GM19238 (cell line): ENCODE measurements at regions not wholly inside any gene's neighbourhood (a gene's known extent, or its start where the extent isn't known, plus 50 kb on each side); places are given as distances from the start of the nearest gene placed in this dataset.
"Not testable (repeated sequence)": the region's sequence is repeated elsewhere in the genome, so short reads cannot be mapped to it uniquely, and the experiment has no call there.

ENCODE experiments used
- DNase-seq: peaks from one replicate; pipeline ENCODE4 v3.0.0; 2011; ENCODE audit warnings: low spot score; ENCODE audit not compliant: insufficient read length

DNA sequence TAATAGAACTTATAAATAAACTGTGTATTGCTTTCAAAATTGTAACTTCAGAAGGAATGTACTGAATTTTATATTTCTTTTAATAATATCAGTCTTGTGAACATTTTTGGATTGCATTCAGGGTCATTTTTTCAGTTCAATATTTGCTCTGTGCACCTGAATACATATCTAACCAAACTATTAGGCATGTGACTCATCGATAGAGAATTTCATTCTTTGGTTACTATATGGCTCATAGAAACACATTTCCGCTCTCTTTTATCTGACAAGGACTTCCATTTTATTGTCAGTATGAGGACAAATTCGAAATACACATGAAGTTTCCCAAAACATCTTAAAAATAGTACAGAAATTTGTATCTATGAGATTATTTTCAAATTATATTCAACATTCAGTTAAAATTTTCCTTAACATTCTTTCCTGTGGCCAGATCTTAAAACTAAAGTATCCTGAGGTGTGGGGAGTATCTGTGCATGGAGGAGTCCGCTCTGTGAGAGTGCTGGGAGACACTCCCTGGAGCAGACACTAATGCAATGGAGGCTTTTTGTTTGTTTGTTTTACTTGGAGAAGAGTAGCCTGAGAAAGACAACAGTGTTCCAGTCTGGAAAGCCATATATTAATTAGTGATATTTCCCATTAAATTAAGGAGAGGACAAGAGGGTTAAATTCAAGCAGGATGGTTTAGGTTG, 483.6 kb downstream of the PCDH20 start:
- no peak for DNase-seq

- no peak for DNase-seq
Observed at GRCh38 chr13:60925686-60926085, 490.0 kb downstream of the PCDH20 start.

- DNase-seq: no peak
Observed at GRCh38 chr13:60924856-60925255, 490.8 kb downstream of the PCDH20 start.

DNA sequence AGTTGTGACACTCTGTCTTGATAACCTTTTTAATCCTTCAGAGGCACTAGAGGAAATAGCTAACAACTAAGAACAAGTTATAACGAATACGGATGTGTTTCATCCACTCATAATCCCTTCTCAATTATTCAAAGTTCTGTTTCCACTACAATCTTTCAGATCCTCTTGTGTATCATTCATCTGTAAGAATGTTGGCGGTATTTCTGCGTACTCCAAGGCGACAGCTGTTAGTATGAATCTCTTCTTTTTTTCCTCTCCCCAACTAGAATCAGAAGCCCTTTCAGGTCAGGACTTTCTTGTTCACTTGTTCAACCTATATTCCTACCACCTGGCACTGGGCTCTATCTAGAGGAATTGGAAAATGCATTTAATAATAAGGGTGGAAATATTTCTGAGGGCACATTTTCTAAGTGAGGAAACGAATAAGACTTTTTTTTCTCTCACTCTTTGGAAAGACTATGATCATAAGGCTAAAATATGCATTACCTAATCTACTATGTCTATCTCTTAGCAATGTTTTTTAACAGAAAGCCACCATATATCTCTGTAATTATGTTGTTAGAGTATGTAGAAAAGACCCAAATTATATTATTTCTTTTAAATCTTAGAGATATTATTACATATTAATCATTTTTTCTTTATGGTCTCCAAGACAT, 492.9 kb downstream of the PCDH20 start:
- DNase-seq: no peak

DNA sequence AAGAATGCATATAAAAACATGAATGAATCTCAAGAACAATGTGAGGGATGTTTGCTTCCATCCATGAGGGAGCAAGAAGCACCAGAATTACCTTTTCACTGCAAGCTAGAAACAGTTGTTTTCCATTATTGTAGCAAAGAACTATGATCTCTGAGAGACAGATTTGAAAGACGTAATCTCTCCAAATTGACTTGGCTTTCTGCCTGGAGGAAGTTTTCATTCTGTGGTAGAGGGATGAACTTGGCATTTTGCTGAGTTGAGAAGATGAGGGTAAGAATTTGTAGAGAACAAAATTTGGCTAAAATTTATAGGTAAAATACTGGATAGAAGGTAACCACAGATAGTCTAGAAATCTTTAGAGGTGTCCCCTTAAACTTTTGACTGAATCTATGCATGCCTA, 496.8 kb downstream of the TDRD3 start:
- no peak for DNase-seq

- DNase-seq: no peak
Observed at GRCh38 chr13:60887711-60888110, 490.7 kb downstream of the TDRD3 start.

- DNase-seq: no peak
Observed at GRCh38 chr13:60881507-60881906, 484.5 kb downstream of the TDRD3 start.

DNA sequence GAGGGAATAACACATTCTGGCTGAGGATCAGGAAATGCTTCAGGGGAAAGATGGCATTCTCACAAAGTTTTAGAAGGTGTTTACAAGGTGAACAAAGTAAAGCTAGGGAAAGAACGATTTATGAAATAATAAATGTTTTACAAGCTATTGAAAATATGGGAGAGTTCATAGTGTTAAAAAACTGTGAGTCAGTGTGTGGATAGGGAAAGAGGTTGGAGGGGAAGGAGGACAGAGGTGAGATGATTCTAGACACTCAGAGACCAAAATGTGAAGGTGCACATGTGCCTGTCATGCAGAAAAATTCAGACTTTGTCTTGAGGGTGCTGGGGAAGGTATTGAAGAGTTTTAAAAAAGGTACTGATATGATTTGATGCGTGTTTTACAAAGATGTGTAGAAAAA, 476.1 kb downstream of the TDRD3 start:
- DNase-seq: no peak

GRCh38 chr13:60869941-60870613, 473.1 kb downstream of the TDRD3 start:
- no peak for DNase-seq

DNA sequence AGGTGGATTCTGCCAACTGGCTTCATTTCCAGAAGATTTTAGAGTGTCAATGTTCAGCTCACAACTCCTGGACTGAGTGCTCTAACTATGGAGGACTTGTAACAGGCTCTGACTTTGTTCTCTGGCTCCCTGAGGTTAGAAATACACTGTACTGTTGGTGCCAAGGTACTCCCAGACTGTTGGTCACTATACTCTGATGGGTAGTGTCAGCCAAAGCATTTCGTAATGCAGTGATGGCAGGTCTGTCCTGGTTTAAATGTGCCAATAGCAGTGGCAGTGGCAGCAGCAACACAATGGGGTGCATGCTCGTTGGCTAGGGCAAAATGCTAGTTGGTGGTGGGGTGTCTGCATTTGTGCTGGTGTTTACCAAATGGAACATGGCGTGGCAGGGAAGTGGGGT, 472.2 kb downstream of the TDRD3 start:
- DNase-seq: no peak

DNA sequence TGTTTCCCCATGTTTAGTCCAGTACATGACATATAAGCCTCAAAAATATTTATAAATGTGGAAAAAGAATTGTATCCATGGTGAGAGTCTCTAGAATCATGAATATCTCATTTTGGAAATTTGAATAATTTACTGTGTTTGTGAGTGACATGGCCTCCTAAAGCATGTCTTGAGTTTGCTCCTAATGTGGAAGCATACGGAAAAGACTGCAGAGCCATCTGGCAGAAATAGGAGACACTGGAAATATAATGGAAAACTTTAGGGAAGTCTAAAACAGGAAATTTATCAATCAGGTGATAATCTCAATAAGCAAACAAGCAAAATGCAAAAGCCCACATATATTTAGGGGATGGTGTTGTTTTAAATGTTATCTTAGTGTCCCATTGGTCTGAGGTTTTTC, 465.0 kb downstream of the TDRD3 start:
- DNase-seq: no peak

DNA sequence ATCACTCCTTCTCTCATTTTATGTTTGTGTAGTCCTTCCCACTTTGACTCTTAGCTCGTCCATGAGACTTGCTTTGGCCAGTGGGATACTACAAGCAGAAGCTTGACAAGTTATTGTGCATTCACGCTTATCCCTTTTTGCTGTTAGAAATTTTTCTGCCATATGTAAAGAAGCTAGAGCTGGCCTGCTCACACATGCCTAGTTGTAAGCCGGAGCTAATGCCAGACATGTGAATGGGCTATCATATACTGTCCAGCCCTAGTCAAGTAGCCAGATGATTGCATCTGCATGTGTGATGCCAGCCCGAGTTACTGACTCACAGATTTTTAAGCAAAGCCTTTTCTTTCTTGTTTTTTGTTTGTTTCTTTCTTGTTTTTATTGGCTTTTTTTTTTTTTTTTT, 460.7 kb downstream of the TDRD3 start:
- DNase-seq: no peak

DNA sequence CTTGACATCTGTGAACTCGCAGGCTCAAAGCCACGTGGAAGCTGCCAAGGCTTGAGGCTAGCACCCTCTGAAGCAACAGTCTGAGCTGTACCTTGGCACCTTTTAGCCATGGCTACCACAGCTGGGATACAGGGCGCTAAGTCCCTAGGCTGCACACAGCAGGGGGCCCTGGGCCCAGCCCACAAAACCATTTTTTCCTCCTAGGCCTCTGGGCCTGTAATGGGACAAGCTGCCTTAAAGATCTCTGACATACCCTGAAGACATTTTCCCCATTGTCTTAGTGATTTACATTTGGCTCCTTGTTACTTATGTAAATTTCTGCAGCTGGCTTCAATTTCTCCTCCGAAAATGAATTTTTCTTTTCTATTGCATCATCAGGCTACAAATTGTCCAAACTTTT, 455.9 kb downstream of the TDRD3 start:
- no peak for DNase-seq

- DNase-seq: no peak
Observed at GRCh38 chr13:60851378-60851777, 454.4 kb downstream of the TDRD3 start.

DNA sequence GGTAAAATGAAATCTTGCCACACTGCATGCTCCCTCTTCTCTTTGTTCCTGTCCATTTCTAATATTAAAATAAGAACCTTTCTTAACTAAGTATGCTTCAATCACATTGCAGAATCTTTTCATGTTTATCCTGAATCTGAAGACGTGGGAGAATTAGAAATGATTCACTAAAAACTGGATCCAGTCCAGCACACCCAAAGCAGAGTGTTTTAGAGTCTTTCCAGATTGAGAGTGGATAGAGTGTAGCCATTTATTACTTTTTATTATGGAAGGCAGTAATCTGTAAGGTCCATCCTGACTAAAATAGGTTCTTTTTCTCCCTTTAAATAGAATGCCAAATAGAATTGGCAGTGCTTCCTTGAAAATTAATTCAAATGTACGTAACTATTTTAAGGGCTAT, 453.5 kb downstream of the TDRD3 start:
- no peak for DNase-seq

DNA sequence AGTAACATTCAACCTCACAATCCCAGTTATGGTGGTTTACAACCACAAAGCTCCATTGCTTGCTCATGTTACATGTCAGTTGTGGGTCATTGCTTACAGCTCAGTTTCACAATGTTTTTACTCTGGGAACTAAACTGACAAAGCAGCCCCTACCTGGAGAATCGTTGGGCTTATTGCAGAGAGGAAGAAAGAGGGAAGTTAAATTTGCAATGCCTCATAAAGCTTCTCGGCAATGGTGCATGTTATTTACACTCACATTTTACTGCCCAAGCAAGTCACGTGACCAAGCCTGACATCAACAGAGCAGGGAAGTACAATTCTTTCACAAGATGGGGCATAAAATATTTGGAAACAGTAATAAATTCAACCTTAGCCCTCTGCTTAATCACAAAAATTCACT, 441.6 kb downstream of the TDRD3 start:
- DNase-seq: no peak

GRCh38 chr13:60837806-60838205, 440.8 kb downstream of the TDRD3 start:
- no peak for DNase-seq

GRCh38 chr13:60836821-60837220, 439.8 kb downstream of the TDRD3 start:
- no peak for DNase-seq

DNA sequence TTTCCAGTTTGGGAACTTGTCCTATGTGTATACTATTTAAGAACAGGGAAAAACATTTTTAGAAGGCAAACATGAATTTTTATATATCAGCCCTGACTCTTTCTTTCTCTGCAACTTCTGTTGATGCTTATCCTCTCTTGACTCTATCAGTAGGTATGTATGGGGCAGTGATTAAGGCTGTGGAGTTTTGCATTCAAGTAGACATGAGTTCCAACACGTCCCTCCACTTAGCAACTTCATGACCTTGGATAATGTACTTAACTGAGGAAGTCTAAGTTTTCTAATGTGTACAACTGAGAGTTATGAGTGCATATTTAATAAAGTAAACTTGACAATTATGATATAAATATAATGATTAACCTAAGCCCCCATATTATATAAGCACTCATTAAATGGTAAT, 414.6 kb downstream of the TDRD3 start:
- no peak for DNase-seq

DNA sequence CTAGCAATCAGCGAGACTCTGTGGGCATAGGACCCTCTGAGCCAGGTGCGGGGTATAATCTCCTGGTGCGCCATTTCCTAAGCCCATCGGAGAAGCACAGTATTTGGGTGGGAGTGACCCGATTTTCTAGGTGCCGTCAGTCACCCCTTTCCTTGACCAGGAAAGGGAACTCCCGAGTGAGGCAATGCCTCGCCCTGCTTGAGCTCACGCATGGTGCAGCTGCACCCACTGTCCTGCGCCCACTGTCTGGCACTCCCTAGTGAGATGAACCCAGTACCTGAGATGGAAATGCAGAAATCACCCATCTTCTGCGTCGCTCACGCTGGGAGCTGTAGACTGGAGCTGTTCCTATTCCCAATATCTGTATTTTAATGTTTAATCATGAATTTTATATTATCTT, 408.6 kb downstream of the TDRD3 start:
- DNase-seq: not testable (repeated sequence)

DNA sequence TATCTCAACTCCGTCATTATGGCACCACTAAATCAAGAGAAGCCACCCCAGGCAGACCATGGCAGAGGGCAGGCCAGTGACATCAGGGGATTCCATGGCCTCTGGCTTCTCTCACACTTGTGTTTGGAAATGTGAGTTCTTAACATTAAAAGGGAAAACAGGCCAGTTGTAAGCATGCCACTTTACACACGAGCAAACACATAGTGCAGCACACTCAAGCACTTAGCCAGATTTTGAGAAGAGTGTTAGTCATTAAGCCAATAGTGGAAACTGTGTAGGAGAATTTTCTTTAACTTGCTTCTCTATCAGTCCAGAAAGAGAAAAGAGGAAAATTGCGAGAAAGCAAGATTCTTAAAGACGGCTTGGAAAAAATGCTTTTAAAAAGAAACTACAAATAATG, 401.5 kb downstream of the TDRD3 start:
- no peak for DNase-seq

DNA sequence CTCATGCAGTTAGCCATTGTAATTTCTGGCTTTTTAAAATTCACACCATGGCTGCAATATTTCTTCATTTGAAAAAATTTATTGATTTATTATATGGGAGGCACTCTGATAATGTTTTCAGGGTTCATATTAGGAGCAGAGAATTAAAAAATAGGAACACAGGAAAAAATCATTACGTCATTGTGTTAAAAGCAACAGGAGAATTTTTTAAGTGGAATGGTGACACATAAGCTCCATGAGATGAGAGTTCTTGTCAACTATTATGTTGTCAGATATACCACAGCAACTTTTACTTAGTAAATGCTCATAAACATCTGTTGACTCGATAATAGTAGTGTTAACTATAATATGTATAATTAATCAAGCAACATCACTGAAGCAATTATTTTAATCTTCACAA, 400.1 kb downstream of the TDRD3 start:
- DNase-seq: no peak

- DNase-seq: no peak
Observed at GRCh38 chr13:60794751-60795150, 397.7 kb downstream of the TDRD3 start.
